H1 (cell line): ENCODE measurements at regions not wholly inside any gene's neighbourhood (a gene's known extent, or its start where the extent isn't known, plus 50 kb on each side); places are given as distances from the start of the nearest gene placed in this dataset.

Experiments
- CTCF ChIA-PET: fragments of 300-600 bp; sonication (Branson Sonifier 250); formaldehyde crosslinking; loops from one replicate; lab custom pipeline; 2021; ENCODE audit not compliant: partially characterized antibody; lab: Charles Lee
- POLR2A ChIA-PET: fragments of 300-600 bp; sonication (Branson Sonifier 250); formaldehyde crosslinking; loops from one replicate; lab custom pipeline; 2021; ENCODE audit warnings: inconsistent platforms; ENCODE audit not compliant: partially characterized antibody; lab: Charles Lee
- DNase-seq, 2 experiments: peaks; one replicate each; pipeline versions ENCODE4 v3.0.0 to v3.0.0-alpha.2; 2010 to 2022; ENCODE audit warnings: low spot score in 2 of 2, low read depth in 1 of 2, mixed read lengths in 1 of 2
- FAIRE-seq: peaks from 2 replicates; lab custom pipeline; 2011; peaks lifted over from hg19 to GRCh38; lab: Jason Lieb, UNC
- H2AFZ ChIP-seq: 2 replicates; pipeline ENCODE4 v1.8.1; 2012; ENCODE audit warnings: low read length, inconsistent platforms
- H2AK5ac ChIP-seq: 2 replicates; pipeline ENCODE4 v1.6.1; 2013; ENCODE audit warnings: low read depth, low read length
- H2BK120ac ChIP-seq: replicated peaks from 2 replicates; pipeline ENCODE3; 2013; ENCODE audit warnings: low read depth, low read length, inconsistent platforms
- H2BK12ac ChIP-seq: 2 replicates; pipeline ENCODE4 v1.6.1; 2013; ENCODE audit warnings: low read depth, low read length
- H2BK15ac ChIP-seq: 2 replicates; pipeline ENCODE4 v1.6.1; 2013; ENCODE audit warnings: low read length
- H2BK20ac ChIP-seq: 2 replicates; pipeline ENCODE4 v1.6.1; 2013; ENCODE audit warnings: low read length
- H2BK5ac ChIP-seq: 2 replicates; pipeline ENCODE4 v1.6.1; 2013; ENCODE audit warnings: low read depth, low read length
- H3K14ac ChIP-seq: 2 replicates; pipeline ENCODE4 v1.6.1; 2013; ENCODE audit warnings: inconsistent platforms; ENCODE audit not compliant: insufficient read length
- H3K18ac ChIP-seq: 2 replicates; pipeline ENCODE4 v1.6.1; 2013; ENCODE audit warnings: low read length; ENCODE audit errors: extremely low read depth
- H3K23ac ChIP-seq: 2 replicates; pipeline ENCODE4 v1.6.1; 2013; ENCODE audit warnings: inconsistent platforms; ENCODE audit not compliant: insufficient read length
- H3K23me2 ChIP-seq: 2 replicates; pipeline ENCODE4 v1.6.1; 2013; ENCODE audit warnings: low read depth, low read length
- H3K27ac ChIP-seq: 2 replicates; pipeline ENCODE4 v1.6.1; 2011; ENCODE audit warnings: low read depth, low read length, inconsistent platforms
- H3K27me3 ChIP-seq, 4 experiments: replicated peaks in 1 of 4; 1 replicate in 1 of 4; 2 replicates in 3 of 4; pipeline versions ENCODE4 v1.6.1 to v1.8.1; 2011 to 2013; ENCODE audit warnings: low read length in 3 of 4, mild to moderate bottlenecking in 3 of 4, inconsistent platforms in 2 of 4, mixed read lengths in 2 of 4, moderate library complexity in 1 of 4; ENCODE audit not compliant: control insufficient read depth in 3 of 4, insufficient read depth in 3 of 4; ENCODE audit errors: extremely low read depth in 1 of 4
- H3K36me3 ChIP-seq, 4 experiments: 2 replicates each; pipeline versions ENCODE4 v1.6.1 to v1.8.1; 2011 to 2013; ENCODE audit warnings: mild to moderate bottlenecking in 4 of 4, low read length in 3 of 4, moderate library complexity in 2 of 4, control low read depth in 1 of 4, inconsistent platforms in 1 of 4; ENCODE audit not compliant: insufficient read depth in 4 of 4, control insufficient read depth in 2 of 4
- H3K4ac ChIP-seq: replicated peaks from 2 replicates; pipeline ENCODE3; 2013; ENCODE audit warnings: low read length, low read depth, mixed read lengths, inconsistent platforms; ENCODE audit not compliant: insufficient read length
- H3K4me1 ChIP-seq, 4 experiments: replicated peaks in 1 of 4; 1 replicate in 1 of 4; 2 replicates in 3 of 4; pipeline versions ENCODE4 v1.6.1 to v1.8.1; 2011 to 2013; ENCODE audit warnings: low read length in 3 of 4, inconsistent platforms in 2 of 4, mixed read lengths in 1 of 4; ENCODE audit not compliant: insufficient read depth in 4 of 4, control insufficient read depth in 3 of 4
- H3K4me2 ChIP-seq, 2 experiments: 2 replicates each; pipeline versions ENCODE4 v1.6.1 to v1.8.1; 2011 to 2013; ENCODE audit warnings: low read depth in 2 of 2, low read length in 2 of 2, control low read depth in 1 of 2, inconsistent platforms in 1 of 2, mild to moderate bottlenecking in 1 of 2; ENCODE audit not compliant: insufficient read depth in 1 of 2
- H3K4me3 ChIP-seq, 4 experiments: fragments of 200-600, 300-600 bp in 1 of 4; sonication (generic), shearing (Covaris generic), sonication (Bioruptor Twin) in 1 of 4; 2 replicates each; pipeline versions ENCODE4 v1.5.1 to v1.8.1; 2011 to 2016; ENCODE audit warnings: low read length in 4 of 4, low read depth in 3 of 4, control low read depth in 2 of 4, inconsistent platforms in 2 of 4, mild to moderate bottlenecking in 2 of 4, mixed read lengths in 1 of 4, moderate library complexity in 1 of 4; ENCODE audit not compliant: insufficient read depth in 2 of 4; ENCODE audit errors: extremely low read depth in 1 of 4
- H3K56ac ChIP-seq: replicated peaks from 2 replicates; pipeline ENCODE3; 2013; ENCODE audit warnings: low read depth, mild to moderate bottlenecking, mixed read lengths, low read length, inconsistent platforms; ENCODE audit not compliant: insufficient read length
- H3K79me1 ChIP-seq: 2 replicates; pipeline ENCODE4 v1.6.1; 2013; ENCODE audit warnings: low read depth, low read length, control low read depth
- H3K79me2 ChIP-seq, 2 experiments: 2 replicates each; pipeline versions ENCODE4 v1.6.1 to v1.8.1; 2012 to 2013; ENCODE audit warnings: low read length in 2 of 2, mild to moderate bottlenecking in 2 of 2, inconsistent platforms in 1 of 2; ENCODE audit not compliant: insufficient read depth in 2 of 2, control insufficient read depth in 1 of 2
- H3K9ac ChIP-seq, 4 experiments: replicated peaks in 1 of 4; 1 replicate in 1 of 4; 2 replicates in 3 of 4; pipeline versions ENCODE4 v1.6.1 to v1.8.1; 2011 to 2013; ENCODE audit warnings: low read depth in 3 of 4, low read length in 3 of 4, control low read depth in 2 of 4, mild to moderate bottlenecking in 2 of 4, moderate library complexity in 2 of 4, inconsistent platforms in 1 of 4; ENCODE audit errors: extremely low read depth in 1 of 4
- H3K9me3 ChIP-seq, 2 experiments: 2 replicates each; pipeline versions ENCODE4 v1.6.1 to v1.8.1; 2012 to 2013; ENCODE audit warnings: mild to moderate bottlenecking in 2 of 2, moderate library complexity in 2 of 2, control low read depth in 1 of 2, inconsistent platforms in 1 of 2, low read depth in 1 of 2, low read length in 1 of 2, mixed read lengths in 1 of 2; ENCODE audit not compliant: insufficient read depth in 2 of 2
- H4K20me1 ChIP-seq, 2 experiments: replicated peaks in 1 of 2; 2 replicates each; pipeline versions ENCODE3 to v1.8.1; 2011 to 2013; ENCODE audit warnings: inconsistent platforms in 2 of 2, low read length in 2 of 2, mild to moderate bottlenecking in 1 of 2; ENCODE audit not compliant: insufficient read depth in 2 of 2, control insufficient read depth in 1 of 2
- H4K5ac ChIP-seq: 2 replicates; pipeline ENCODE4 v1.6.1; 2013; ENCODE audit warnings: low read length, low read depth, mixed read lengths, inconsistent platforms; ENCODE audit not compliant: insufficient read length
- H4K8ac ChIP-seq: 2 replicates; pipeline ENCODE4 v1.8.0; 2013; ENCODE audit warnings: mild to moderate bottlenecking, moderate library complexity, low read length, inconsistent platforms; ENCODE audit not compliant: insufficient read depth; ENCODE audit errors: extremely low read depth
- H4K91ac ChIP-seq: replicated peaks from 2 replicates; pipeline ENCODE3; 2013; ENCODE audit warnings: low read length, mixed read lengths, inconsistent platforms; ENCODE audit not compliant: insufficient read length
- CBX5 ChIP-seq: fragments of 300-800, 300-1000 bp; sonication (generic); IDR thresholded peaks from 2 replicates; pipeline ENCODE4 v1.7.1; 2016; ENCODE audit warnings: antibody characterized with exemption, low read length, low read depth
- JUN ChIP-seq: IDR thresholded peaks from 2 replicates; pipeline ENCODE4 v1.6.1; 2011; ENCODE audit warnings: low read depth, mild to moderate bottlenecking, improper control_type of control experiment, low read length
- MAX ChIP-seq: IDR thresholded peaks from 2 replicates; pipeline ENCODE4 v1.6.1; 2012; ENCODE audit warnings: inconsistent platforms
- SP2 ChIP-seq: IDR thresholded peaks from 2 replicates; pipeline ENCODE4 v1.6.1; 2012; ENCODE audit warnings: mild to moderate bottlenecking, low read length, inconsistent platforms
- SRF ChIP-seq: IDR thresholded peaks from 2 replicates; pipeline ENCODE4 v1.6.1; 2011; ENCODE audit warnings: mild to moderate bottlenecking, low read depth, low read length, moderate library complexity
- WGBS, 2 experiments: shearing (Covaris generic) in 1 of 2; methylation state at CpG; one replicate each; pipeline versions ENCODE4 v1.1.6 to v1.1.7; 2013 to 2015; ENCODE audit warnings: low lambda C conversion rate in 2 of 2, mixed read lengths in 2 of 2, inconsistent platforms in 1 of 2, low coverage in 1 of 2, missing lambda C conversion rate in 1 of 2; ENCODE audit not compliant: insufficient replicate concordance in 2 of 2, insufficient coverage in 1 of 2, insufficient read length in 1 of 2; ENCODE audit errors: extremely low coverage in 1 of 2, missing lambda C conversion rate in 1 of 2; 5-methylcytosine and 5-hydroxymethylcytosine counted together

- H2AFZ ChIP-seq = no peak overlapping the region
- H3K56ac ChIP-seq = no peak overlapping the region
- POLR2A ChIA-PET = no interaction called here
- H2BK20ac ChIP-seq = no peak overlapping the region
- H3K23ac ChIP-seq = no peak overlapping the region
- no peak for TF ChIP-seq SP2
- no peak for TF ChIP-seq CBX5
- no peak for TF ChIP-seq JUN
- no peak for TF ChIP-seq SRF
- no peak for TF ChIP-seq MAX
- H3K4me2 ChIP-seq = no peak overlapping the region
- H2BK15ac ChIP-seq = no peak overlapping the region
- H3K4me1 ChIP-seq = no peaks in the 10 kb centered on the region
- no peak overlapping the region for H3K4me3 ChIP-seq
- no peaks in the 10 kb centered on the region for H3K27me3 ChIP-seq
- no peak overlapping the region for H3K18ac ChIP-seq
- H2BK5ac ChIP-seq = no peak overlapping the region
- H3K9me3 ChIP-seq = no peaks in the 10 kb centered on the region
- no peaks in the 10 kb centered on the region for H3K79me1 ChIP-seq
- 82% methylated on average over 2 of the region's 2 CpGs; no CpG with 5 or more reads in 1 of the 2 experiments for WGBS, 2 experiments
- no peak overlapping the region for H2AK5ac ChIP-seq
- no peak overlapping the region for H2BK120ac ChIP-seq
- no peak overlapping the region for H3K9ac ChIP-seq
- H4K8ac ChIP-seq = no peak overlapping the region
- H4K5ac ChIP-seq = no peak overlapping the region
- H4K20me1 ChIP-seq = no peaks in the 10 kb centered on the region
- H2BK12ac ChIP-seq = no peak overlapping the region
- DNase-seq = no peak
- no peaks in the 10 kb centered on the region for H3K79me2 ChIP-seq
- CTCF ChIA-PET = no interaction called here
- FAIRE-seq = no peak
- H3K14ac ChIP-seq = no peak overlapping the region
- no peak overlapping the region for H3K4ac ChIP-seq
- no peak overlapping the region for H4K91ac ChIP-seq
- H3K36me3 ChIP-seq = no peaks in the 10 kb centered on the region
- H3K27ac ChIP-seq = no peak overlapping the region
- no peaks in the 10 kb centered on the region for H3K23me2 ChIP-seq
Observed at GRCh38 chr1:217274927-217275654, 355.8 kb downstream of the GPATCH2 start.
